Islet of Langerhans (tissue), 1 donor: ENCODE measurements at regions not wholly inside any gene's neighbourhood (a gene's known extent, or its start where the extent isn't known, plus 50 kb on each side); places are given as distances from the start of the nearest gene placed in this dataset.

Experiments
- FAIRE-seq: peaks from one replicate; lab custom pipeline; 2011; peaks lifted over from hg19 to GRCh38; lab: Jason Lieb, UNC

DNA sequence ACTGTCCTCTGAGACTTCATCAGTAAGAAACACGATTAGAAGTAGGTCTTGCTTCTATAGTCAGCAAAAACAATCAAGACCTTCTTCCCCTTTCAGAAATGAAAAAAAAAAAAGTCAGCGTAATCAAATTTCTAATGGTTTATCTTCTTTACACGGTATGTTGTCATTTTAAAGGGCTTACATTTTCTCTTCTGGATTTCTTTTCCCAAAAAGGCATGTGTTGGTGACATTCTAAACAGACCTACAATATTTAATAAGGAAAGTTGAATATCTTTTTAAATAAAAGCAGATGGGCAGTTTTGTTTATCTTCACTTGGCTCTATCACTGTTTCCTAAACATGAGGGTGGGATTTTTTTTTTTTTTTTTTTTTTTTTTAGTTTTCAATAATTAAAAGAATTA lies 197.3 kb upstream of the ADAMTS9 start:
- FAIRE-seq = no peak

DNA sequence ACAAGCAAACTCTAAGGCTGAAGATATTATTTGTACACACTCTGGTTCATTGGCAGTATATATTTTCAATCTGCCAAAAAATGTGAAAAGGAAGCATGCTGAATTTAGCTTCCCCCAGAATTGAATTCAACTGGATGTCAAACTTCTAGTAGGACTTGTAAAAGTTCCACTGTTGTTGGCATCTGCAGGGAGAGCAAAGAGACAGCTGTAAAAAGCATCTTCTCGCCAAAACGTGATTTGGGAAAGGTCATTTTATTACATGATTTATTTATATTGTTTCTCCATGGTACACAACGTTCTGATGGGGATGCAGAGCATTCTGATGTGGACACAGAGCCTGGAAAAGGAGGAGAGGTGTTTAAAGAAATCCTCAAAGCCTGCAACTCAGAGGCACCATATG lies 196.7 kb upstream of the ADAMTS9 start:
- no peak for FAIRE-seq

GRCh38 chr3:64880916-64881315 lies 193.1 kb upstream of the ADAMTS9 start:
- FAIRE-seq = no peak

- FAIRE-seq = peak; percentile 38
Measured at GRCh38 chr3:64878362-64878761, 190.6 kb upstream of the ADAMTS9 start.

DNA sequence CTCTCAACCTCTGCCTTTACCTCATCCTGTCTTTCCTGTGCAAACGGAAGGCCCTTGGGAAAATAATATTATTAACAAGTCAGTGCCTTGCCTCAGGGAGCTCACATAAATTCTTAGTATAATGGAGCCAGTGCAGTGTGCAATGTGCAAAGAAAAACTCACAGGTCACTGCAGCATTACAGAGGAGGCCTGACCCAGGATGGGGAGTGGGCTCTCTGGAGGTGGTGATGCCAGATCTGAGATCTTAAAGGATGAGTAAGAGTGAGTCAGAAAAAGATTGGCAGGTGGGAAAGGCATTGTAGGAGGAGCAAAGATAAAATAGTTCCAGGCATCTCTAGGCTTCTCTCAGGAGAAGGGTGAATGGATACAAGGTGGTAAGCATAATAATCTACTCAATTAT lies 185.6 kb upstream of the ADAMTS9 start:
- FAIRE-seq = no peak

GRCh38 chr3:64872345-64872744 lies 184.5 kb upstream of the ADAMTS9 start:
- FAIRE-seq = no peak

- no peak for FAIRE-seq
Measured at GRCh38 chr3:64871834-64872249, 184.0 kb upstream of the ADAMTS9 start.

DNA sequence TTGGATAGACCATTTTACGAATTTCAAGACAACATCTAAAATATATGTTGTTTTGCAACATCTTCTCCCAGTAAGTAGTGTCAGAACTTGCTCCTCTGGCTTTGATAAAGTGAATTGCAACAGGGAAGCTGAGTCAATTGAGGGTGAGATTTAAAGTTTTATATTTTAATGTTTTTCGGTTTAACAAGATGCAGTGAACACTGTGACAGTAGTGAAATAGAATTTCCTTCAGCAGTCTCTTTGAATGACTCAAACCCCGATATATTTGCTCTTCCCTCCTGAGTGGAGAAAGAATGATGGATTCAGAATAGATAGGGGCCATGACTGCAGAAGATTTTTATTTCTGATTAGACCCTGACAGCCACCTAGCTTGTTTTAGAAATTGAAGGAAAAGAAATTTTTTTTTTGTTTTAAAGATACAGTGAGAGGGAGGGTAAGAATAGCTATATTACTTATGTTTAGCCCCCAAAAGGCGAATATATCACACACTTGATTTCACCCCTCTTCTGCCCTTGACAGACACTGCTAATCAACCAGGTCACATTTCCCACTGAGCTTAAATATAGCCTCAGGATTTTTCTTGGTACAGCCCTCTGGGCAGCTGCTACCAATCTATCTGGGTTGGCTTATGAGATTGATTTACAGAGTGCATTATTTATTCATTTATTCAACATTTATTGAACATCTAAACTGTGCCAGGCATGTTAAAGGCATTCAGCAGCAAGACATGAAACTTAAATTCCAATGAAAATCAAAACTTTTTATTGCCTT lies 183.3 kb upstream of the ADAMTS9 start:
- FAIRE-seq = no peak

- FAIRE-seq = no peak
Measured at GRCh38 chr3:64867224-64867623, 179.4 kb upstream of the ADAMTS9 start.

DNA sequence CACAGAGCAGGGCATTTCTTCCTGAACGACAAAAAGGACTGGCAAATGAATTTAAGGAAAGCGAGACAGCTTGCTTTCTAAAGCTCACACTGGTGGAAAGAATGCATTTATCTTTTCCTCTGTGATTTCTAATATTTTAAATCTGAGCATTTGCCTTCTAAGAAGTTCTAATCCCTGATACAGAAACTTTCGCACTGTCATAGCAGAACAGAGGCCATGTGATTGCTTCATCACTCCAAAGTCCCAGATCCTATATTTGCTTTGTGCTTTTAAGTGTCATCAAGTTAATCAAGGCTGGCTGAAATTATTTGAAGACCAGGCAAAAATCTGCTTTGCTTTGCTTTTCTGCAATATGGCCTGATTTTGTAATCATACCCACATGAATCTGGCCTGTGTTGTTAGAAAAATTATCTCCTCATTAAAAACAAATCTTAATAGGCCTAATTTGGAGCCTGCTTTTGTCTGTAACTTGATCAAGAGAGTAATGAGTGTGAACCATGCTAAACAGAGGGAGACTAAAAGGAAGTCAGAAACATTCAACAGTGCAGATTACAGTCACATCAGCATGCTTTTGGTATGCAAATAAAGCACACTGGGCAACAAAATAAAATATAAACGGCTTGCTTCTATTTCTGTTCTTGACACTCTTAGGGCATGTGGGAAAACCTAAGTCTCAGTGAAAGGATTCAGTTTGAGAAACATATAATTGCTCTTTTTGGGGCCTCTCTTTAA lies 178.2 kb upstream of the ADAMTS9 start:
- FAIRE-seq = peak; percentile 53

DNA sequence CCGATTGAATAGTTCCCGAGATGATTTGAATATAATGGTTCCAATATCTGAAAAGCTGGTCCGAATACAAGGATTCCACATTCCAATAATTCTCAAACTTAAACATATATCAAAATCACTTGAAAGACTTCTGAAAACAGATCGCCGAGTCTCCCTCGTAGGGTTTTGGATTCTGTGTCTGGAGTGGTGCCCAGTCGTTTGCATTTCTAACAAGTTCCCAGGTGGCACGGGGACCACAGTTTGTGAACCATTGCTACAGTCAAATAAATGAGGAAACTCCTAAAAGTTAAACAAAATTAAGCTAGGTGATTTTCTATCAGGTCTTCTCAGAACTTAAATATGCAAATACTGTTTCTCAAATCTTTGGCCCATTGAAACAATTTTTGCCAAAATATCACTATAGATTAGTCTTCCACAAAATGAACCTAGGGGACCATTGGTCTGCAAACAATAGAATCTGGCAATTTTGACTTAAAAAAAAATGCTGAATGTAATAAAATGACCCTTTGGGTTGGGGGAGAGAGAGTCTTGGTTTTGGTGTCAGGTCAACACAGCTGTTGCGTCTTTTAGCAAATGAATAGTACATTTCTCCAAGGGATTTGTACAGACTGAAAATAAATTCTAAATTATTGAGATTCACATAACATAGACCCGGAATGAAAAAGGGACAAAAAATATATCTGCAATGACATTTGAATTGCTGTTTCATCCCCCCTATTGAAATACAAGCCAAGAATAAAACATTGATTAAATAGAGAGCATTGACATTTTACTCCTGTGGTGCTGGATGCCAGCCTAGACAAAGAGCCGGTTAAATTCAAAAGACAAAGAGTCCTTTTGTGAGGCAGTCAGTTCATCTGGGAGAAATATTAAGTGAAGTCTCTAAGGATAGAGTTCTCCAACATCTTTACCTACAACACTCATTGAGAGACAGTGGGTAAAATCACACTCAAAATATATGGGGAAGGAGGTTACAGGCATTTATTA lies 175.7 kb upstream of the ADAMTS9 start:
- FAIRE-seq = no peak

GRCh38 chr3:64861684-64862083 lies 173.9 kb upstream of the ADAMTS9 start:
- FAIRE-seq = no peak

GRCh38 chr3:64860536-64860870 lies 172.7 kb upstream of the ADAMTS9 start:
- no peak for FAIRE-seq

DNA sequence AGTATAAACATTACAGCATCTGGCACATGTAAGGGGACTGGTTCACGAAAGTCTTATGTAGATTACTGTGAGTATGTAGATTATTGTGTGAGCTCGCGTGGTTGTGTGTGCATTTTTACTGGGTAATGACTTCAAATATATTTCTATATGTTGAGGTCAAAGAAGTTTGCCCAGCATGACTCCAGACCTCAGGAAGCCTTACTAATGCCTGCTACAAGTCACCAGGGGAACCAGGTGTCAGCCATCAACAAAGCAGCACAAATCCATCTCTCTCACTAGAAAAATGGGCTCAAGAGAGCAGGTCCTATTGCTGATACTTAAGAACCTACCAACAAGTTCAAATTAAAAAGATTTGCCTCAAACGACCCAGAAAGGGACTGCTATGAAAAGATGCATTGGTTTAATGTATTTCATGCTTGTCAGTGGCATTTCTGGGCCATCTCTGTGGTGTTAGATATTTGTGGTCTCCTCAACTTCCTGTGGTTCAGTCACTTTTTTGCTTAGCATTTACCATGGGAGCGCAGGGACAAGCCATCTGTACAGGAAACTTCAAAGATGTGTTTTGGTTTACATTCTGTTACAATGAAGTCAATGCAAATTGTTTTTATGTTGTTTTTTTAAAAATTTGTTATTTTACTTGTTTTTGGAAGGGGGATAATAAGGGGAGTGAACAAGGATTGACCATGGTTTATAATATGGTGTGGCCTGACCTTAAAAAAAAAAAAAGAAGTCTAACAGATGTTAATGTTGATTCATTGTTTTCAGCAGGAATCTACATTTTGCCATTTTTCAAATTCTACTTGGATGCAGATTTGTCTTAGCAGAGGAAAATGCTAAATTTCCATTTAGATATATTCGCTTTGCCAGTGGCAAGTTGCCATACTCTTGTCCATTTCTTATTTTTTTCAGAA lies 172.1 kb upstream of the ADAMTS9 start:
- FAIRE-seq = peak; percentile 27

DNA sequence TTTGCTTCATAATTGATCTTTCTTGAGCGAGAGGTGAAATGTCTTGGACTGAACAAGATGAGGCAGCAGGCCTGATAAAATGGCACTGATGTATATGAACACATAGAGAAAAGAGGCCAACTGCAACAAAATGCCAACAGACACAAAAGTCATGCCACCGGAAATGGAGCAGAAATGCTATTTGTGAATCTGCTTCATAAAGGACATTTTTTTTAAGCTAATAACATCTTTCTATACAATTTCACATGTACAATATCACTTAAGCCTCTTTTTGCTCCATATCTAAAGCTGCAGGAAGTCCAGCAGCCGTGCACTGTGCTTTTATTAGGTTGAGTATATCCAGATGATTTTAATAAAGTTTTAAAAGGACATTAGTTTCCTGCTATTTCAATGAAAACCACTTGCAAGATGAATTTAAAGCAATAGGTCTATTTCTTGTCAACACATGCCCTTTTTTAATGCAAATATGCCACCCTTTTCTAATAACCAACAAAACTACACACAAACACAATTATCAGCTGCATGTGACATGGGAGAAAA lies 169.2 kb upstream of the ADAMTS9 start:
- FAIRE-seq = no peak

- no peak for FAIRE-seq
Measured at GRCh38 chr3:64856106-64856505, 168.3 kb upstream of the ADAMTS9 start.

GRCh38 chr3:64853456-64853855 lies 165.7 kb upstream of the ADAMTS9 start:
- FAIRE-seq = no peak

DNA sequence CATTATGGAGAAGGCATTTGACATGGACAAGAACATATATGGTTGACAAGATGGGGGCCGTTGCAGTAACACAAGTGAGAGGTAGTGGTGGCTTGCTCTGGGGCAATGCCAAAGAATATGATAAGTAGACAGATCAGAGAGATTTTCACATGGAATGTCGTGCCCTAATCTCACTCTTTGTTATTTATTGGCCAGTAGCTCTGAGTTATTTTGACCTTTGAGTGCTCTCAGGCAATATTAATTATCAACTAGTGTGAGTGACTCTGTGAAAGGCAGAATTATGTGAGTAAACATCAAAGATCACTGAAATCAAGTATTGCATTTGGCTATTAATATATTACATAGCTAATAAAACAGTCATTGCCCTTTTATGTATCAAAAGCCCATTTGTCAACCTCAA lies 164.9 kb upstream of the ADAMTS9 start:
- no peak for FAIRE-seq

DNA sequence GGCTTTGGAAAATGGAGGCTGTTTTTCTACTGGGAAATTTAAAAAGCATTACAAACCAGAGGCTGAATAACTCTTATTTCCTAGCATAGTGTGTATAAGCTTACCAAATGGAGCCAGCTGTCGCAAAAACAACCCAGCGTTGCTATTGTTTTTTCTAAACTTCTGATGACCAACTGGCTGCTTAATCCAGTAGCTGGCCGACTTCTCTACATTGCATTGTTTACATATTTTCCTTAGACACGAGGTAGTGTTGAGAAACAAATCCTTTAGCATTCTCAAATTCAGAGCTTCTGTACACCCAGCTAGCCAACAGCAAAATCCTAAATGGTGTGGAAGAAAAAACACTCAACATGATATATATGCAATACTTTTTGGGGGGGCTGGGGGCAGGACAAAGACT lies 161.0 kb upstream of the ADAMTS9 start:
- FAIRE-seq = no peak

- no peak for FAIRE-seq
Measured at GRCh38 chr3:64848127-64848800, 160.5 kb upstream of the ADAMTS9 start.

- FAIRE-seq = no peak
Measured at GRCh38 chr3:64844558-64844957, 156.8 kb upstream of the ADAMTS9 start.
